ENCODE measurements at regions not wholly inside any gene's neighbourhood (a gene's known extent, or its start where the extent isn't known, plus 50 kb on each side); places are given as distances from the start of the nearest gene placed in this dataset.

DNA sequence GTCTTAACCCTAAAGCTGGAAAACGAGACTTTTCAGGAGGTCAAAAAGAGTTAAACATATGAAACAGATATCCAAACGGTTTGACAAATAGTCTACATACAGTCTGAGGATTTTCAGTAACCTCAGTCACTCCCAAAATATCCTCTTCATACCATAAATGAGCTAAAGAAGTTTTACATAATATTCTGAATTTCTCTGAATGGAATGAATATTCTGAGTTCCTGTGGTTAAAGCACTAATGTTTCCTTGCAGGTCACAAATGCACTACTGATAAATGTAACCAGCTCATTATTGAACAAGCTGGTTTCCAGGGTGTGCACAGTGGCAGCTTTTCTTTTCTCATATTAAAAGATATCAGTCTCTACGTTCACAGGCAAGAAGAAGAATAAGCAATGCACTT, 137.4 kb upstream of the POU1F1 start:
- TF ChIP-seq POLR2A (IDR thresholded peaks at IDR 0.05; ENCODE audit: low read depth, low read length) (no peak), POLR2AphosphoS5 (IDR thresholded peaks at IDR 0.05; ENCODE audit: low read depth, low read length) (no peak)
